NCI-H774 (cell line): ENCODE measurements at regions not wholly inside any gene's neighbourhood (a gene's known extent, or its start where the extent isn't known, plus 50 kb on each side); places are given as distances from the start of the nearest gene placed in this dataset.
"Not testable (repeated sequence)": the region's sequence is repeated elsewhere in the genome, so short reads cannot be mapped to it uniquely, and the experiment has no call there.

Experiments
- DNase-seq: peaks from one replicate; lab custom pipeline; 2025; lab: John Stamatoyannopoulos, UW

DNA sequence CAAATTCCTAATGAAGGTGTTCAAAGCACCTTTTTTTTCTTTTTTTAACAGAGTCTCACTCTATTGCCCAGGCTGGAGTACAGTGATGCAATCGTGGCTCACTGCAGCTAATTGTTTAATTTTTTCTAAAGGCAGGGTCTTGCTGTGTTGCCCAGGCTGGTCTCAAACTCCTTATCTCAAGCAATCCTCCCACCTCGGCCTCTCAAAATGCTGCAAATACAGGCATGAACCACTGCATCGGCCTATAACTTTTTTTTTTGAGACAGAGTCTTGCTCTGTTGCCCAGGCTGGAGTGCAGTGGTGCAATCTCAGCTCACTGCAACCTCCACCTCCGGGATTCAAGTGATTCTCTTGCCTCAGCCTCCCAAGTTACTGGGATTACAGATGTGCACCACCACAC, 113.9 kb upstream of the CXADR start:
- not testable (repeated sequence) for DNase-seq

DNA sequence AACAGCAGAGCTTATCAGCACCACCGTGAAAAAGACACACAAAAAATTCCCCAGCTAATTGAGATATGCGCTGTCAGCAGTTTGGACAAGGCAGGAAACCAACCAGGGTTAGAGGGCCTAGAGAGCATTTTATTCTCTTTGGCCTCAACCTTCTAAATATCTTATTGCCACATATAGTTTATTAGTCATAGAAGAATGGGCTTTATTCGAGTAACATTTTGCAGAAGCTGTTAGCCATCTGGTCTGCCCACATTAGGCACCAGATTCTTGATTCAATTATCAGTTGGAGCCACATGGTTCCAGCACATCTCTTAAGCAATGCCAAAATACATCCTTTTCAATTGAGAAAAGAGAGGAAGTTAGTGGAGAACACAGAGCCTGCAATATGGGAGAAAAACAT, 109.9 kb upstream of the CXADR start:
- no peak for DNase-seq

DNA sequence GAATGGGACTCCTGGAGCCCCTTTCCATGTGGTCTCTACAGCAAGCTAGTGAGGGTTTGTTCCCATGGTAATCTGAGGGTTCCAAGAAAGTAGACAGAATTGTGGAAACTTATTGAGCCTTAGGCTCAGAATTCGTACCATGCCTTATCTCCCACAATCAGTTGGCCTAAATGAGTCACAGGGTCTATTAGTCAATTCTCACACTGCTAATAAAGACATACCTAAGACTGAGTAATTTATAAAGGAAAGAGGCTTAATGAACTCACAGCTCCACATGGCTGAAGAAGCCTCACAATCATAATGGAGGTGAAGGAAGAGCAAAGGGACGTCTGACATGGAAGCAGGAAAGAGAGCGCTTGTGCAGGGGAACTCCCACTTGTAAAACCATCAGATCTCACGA, 106.6 kb upstream of the CXADR start:
- DNase-seq: no peak

DNA sequence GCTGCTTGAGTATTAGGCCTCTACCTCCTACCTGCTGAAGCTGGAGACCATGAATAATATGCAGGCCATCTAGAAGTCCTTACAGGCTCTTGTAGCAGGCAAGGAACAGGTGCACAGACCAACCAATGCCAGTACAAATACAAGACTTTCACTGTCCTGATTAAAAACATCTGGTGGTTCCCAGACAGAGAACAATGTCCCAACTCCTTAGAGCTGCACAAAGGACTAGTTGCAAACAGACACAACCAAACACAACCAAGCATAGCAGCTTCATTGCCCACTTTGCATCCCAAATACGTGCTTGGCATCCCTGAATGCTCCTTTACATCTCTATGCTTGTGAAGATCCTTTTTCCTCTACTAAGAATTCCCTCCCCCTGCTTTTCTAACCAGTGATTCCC, 98.1 kb upstream of the CXADR start:
- no peak for DNase-seq

DNA sequence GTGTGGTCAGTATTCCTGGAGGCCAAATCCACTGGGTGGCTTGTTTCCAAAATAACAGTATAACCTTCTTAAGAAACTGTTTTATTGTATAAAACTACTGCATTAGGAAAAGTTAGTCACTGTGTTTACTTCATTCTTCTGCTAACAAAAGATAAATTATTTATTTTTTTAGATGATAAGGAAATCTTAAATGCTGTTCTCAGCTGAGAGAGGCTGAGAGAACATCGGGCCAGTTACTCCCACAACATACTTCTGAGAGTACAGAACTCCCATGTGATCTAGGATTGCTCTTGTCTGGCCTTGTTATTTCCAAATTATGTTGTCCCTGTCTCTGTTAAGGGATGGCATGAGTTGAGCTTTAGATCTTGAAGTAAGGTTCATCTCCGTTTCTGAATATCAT, 96.7 kb upstream of the CXADR start:
- no peak for DNase-seq

DNA sequence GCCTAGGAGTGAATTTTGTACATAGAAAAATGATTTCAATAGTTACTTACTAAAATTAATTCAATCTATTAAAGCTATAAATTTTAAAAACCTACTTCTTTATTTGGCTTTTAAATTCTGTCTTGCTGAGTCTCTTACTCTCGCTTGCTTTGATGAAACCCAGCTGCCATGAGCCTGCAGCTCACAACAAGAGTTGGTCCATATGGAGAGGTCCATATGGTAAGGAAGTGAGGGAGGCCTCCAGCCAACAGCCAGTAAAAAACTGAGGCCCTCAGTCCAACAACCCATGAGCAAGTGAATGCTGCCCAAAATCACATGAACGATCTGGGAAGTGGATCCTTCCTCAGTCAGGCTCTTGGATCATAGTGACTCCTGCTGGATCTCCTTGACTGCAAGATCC, 89.9 kb upstream of the CXADR start:
- DNase-seq: no peak

DNA sequence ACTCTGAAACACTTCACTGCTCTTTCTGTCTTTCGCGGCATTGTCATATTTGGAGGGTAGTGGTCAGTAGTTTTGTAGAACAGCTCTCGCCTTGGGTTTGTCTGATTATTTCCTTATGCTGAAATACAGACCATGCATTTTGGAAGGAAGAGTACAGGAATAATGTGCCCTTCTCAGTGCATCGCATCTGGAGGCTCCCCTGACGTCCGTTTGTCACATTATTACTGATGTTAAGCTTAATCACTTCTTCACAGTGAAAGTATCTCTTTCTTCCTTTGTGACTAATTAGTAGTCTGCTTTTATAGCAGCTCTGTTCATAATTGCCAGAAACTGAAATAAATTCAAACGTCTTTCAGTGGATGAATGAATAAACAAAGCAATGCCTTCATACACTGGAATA, 85.7 kb upstream of the CXADR start:
- DNase-seq: no peak

DNA sequence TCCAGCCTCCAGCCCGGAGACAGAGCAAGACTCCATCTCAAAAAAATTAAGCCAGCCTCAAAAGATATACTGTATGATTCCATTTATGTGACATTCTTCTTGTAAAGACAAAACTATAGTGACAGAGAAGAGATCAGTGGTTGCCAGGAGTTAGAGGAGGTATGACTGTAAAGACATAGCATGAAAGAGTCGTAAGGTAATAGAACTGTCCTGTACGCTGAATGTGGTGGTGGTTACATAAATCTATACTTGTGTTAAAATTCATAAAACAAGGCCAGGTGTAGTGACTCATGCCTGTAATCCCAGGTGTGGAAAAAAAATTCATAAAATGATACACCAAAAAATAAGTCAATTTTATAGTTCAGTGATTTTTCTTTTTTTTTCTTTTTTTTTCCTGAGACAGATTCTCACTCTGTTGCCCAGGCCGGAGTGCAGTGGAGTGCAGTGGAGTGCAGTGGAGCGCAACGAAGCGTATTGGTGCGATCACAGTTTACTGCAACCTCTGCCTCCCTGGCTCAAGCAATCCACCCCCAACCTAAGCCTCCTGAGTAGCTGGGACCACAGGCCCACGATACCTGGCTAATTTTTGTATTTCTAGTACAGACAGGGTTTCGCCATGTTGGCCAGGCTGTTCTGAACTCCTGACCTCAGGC, 84.9 kb upstream of the CXADR start:
- no peak for DNase-seq

DNA sequence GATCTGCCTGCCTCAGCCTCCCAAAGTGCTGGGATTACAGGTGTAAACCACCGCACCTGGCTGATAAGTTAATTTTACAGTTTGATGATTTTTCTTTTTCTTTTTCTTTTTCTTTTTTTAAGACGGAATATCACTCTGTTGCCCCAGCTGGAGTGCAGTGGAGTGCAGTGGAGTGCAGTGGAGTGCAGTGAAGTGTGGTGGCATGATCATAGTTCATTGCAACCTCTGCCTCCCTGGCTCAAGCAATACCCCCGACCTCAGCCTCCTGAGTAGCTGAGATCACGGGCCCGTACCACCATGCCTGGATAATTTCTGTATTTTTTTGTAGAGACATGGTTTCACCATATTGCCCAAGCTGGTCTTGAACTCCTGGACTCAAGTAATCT, 84.4 kb upstream of the CXADR start:
- DNase-seq: no peak

DNA sequence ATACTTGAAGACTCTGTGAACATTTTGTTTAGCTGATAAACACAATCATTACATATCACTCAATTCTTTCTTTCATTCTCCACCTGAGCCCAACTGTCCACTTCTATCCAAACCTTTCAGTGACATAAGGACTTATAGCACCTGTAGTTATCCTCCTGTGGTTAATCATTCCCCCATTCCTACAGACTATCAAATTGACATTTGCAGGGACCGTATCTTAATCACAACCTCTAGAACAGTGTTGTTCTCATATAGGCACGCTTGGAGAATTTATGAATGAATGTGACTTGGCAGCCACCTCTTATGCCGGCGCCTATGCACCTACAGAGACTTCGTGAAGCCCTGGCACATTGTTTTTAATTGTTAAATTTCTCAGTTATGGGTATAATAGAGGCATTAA, 83.9 kb upstream of the CXADR start:
- DNase-seq: no peak

DNA sequence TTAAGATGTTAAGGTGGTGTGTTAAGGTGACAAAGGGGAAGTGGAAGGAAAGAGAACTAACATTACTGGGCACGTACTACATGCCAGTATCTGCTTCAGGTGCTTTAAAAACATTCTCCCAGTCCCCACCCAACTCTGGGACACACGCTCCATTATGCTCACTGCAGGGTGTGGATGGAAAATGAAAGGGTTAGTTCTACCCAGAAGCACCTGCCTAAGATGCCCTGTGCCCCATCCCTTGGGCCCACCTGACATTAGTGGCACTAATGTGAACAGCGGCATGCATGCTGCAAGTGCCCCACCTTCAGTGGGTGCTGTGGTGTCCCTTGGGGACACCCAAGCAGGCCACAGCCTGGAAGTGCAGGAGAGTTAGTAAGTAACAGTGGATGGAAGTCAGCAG, 82.9 kb upstream of the CXADR start:
- no peak for DNase-seq

DNA sequence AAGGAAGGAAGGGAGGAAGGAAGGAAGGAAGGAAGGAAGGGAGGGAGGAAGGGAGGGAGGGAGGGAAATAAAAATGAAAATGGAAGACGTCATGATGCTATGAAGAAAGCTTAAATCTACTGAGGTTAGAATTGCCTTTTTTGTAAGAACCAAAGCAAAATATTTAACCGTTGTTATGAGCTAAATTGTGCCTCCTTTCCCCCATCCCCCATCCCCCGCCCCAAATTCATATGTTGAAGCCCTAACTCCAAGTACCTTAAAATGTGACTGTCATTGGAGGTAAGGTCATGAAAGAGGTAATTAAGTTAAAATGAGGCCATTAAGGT, 80.1 kb upstream of the CXADR start:
- DNase-seq: no peak

DNA sequence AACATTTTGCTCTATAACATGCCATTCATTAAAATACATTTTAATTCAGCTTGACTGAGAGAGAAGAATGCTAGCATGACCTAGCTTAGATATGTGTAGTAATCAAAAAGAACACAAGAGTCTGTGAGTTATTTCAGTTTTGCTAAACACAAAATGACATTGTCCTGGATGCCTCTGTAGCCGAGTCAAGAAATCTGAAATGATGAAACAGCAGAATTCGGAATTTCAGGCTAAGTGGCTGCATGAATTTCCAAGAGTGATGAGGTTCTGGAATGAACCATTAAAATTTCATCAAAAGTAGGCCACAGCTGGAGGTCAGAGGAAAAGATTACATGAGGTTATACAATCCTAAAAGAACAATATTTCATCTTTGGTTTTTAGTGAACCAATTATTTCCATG, 79.1 kb upstream of the CXADR start:
- DNase-seq: no peak

DNA sequence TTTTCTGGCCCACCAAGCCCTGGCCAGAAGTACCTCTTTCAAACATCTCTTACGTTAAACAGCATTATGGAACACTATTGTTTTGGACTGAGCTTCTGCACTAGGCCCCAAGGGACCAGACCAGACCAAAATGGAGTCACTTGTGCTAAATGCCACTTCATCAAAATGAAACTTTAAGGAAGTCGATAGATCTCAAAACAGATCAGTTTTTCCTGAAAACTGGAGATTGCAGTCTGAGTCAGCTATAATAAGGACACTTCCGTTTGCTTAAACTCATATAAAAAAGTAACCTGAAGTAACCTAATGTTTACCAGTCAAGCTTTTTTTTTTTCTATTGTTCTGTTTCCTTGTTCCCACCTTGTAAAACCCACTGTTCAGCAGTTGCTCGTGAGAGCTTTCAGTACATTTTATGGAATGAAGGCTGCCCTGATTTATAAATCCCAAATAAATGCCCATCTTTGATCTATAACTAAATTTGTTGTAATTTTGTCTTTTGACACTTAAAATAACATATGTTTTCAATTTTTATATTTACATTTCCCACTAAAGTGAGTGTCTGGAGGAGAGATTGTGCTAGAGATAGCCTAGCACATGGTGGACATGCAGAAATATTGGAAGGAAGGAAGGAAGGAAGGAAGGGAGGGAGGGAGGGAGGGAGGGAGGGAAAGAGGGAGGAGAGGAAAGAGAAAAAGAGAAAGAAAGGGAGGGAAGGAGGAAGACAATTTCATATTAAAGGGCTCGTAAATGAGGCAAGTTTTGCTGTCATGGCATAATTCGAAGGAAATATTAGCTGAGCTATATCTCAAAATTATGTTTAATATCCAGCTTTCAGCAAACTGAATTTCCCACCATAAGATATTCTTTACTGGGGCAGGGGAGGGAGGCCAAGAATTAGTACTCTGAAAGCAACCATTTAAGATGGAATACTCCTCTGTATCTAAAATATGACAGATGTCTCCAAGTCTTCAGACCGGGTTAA, 77.0 kb upstream of the CXADR start:
- no peak for DNase-seq

DNA sequence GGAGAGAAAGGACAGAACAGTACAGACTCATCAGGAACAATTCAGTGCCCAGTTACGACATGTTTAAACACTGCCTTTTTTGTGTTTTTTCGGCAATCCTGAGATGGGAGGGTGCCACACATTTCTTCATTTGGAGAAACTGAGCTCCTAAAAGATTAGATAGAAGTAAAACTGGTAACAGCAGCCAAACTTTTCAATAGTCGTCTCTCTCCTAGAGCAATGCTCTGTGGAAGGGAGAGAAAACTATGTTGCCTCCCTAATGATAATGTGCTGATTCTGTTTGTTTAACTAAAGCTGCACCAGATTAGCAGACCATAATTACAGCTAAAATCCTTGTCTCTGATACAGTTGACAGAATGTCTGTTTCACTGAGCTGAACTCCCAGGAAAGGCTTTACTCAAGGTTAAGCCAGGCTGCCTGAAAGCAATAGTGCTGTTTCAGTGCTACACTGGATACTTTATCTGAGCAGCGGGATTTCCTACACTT, 76.2 kb upstream of the CXADR start:
- no peak for DNase-seq

DNA sequence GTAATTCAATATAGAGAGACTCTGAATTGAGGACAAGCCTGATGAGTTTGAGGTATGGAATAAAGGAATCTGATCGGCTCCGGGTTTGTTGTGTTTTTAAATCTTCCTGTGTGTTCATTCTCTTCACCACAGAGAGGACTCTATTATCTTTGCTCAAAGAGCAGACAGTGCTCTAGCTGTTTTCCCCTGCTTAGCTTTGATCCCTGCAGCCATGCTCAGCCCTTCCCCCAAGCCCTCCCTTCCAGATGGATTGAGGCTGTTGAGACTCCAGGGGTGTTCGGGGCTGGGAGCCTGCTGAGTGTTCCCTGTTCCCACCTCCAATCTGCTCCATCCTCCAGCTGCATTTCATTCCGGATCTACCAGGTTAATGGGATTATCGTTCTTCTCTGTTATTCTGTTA, 74.2 kb upstream of the CXADR start:
- no peak for DNase-seq

DNA sequence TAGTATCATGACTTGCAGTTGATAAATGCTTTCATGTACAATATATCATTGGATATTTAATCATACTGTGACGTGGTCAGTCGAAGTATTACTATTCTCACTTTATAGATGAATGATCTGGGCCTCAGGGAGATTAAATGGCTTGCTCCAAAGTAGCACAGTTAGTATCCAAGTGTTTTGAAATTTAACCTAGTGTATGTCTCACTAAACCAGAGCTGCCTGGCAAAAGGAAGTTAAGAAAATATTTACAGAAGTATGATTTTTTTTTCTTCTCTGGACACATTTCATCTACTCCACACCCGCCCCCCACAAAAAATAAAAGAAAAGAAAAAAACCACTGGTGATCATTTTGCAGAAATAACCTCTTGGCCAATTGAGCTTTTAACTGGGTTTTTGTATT, 71.9 kb upstream of the CXADR start:
- DNase-seq: no peak

DNA sequence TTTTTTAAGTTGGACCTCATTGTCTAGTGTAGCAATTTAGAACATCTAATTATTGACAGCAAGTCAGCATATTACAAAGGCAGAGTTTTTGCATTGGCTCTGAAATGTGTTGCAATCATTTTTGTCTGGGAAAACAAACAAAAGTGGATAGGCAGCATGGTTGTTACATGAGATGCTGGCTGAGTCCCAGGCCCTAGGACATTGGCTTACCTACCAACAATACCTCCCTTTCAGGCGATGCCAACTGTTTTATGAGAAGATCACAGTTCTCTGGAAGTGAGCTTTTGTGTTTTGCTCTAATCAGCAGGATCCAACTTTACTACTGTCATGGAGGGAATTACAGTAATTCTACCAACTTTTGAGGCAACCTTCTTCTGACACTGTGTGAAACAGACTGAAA, 71.5 kb upstream of the CXADR start:
- DNase-seq: peak; percentile 21

DNA sequence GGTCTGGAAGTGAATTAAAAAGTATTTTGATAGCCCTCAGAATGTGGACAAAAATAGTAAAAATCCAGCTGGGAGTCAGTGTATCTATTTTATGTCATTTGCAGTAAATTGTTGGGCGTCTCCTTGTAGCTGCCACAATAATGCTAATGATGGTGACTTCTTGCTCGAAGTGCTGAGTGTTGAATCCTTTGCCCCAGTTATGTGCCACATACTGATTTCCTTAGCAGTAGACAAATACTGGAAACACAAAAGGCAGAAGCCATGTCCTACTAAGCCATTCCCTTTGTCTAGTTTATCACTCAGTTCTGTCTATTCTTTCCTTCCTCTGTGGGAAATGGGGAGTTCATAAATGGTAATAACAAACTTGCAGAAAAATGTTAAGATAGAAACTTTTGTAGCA, 70.7 kb upstream of the CXADR start:
- DNase-seq: no peak

DNA sequence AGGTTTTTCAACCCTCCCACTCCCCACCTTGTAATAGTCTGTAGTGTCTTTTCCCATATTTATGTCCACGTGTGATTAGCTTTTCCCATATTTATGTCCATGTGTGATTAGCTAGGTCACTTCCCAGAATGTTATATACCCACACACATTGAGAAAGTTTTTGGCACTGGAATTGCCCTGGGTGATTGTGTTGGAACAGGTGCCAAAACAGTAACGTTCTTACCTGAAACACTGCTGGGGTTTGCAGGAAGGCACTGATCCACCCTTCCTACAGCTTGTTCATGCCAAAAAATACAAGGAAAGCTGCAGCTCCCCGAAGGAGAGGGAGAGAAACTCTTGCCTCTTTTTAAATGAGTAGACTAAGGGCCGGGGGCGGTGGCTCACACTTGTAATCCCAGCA, 68.0 kb upstream of the CXADR start:
- DNase-seq: no peak

DNA sequence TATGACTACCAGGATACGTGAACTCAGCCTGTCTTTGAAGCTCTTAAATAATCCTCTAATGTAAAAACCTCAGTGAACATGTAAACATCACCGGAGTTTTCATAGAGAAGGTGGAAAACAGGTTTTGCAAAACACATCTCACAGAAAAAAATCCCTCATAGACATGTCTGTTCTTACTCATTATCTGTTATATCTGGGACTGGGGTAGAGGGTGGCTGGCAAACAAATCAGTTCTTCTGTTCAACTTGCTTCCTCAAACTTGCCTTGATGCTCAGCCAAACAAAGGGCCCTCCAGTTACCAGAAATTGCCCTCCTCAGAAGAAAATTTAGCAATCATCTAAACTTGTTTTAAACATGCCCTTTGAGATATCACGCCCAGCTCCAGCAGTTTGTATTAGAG, 66.1 kb upstream of the CXADR start:
- DNase-seq: no peak

DNA sequence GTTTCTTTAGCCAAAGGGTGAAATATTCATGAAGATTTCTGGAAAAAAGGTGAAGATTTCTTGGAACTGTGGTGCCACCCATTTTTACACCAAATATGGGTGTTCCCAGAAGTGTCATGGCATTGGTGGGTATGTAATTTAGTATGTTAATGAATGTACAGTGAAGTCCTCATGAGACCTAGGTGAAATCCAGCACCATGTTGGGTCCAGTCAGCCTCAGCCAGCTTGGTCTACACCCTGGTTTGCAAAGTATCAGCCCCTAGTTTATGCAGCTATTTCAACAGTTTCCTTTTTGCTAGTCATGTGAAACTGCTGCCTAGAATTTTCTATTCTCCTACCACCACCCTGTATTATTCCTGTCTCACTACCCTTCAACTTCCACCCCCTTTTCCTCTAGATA, 63.1 kb upstream of the CXADR start:
- DNase-seq: no peak

DNA sequence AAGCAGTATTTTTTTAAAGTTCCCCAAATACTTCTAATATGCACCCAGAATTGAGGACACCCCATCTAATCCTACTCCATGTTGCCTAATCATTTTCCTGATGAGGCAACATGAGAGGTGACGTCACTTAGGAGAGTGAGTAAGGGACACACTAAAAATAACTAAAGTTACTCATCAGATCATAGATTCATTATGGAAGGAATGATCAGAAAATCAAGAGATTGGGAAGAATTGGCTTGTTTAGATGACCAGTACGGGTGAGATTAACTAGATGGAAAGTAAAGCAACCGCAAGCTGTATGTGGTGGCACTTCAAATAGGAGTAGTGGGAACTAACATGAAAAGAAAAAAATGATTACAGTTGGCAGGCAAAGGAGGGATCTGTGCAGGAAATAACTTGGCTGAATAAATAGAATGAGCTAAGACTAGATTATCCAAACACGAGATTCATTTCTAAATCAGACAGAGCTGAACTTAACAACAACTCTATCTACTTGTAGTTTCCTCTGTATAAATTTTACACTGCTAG, 61.4 kb upstream of the CXADR start:
- no peak for DNase-seq
